Tibial nerve (tissue), 4 donors: ENCODE measurements at regions not wholly inside any gene's neighbourhood (a gene's known extent, or its start where the extent isn't known, plus 50 kb on each side); places are given as distances from the start of the nearest gene placed in this dataset.

Experiments used
- DNase-seq, 2 donors: peaks; one replicate each; pipeline ENCODE4 v3.0.0-alpha.2; 2019; ENCODE audit warnings: low spot score in 2 of 2
- H3K27ac ChIP-seq, 4 donors: fragments of 200-600 bp; sonication (generic) in 3 of 4; one replicate each; pipeline ENCODE4 v1.5.1; 2017 to 2019; ENCODE audit warnings: mild to moderate bottlenecking in 1 of 4
- H3K27me3 ChIP-seq, 2 donors: fragments of 200-600 bp; sonication (generic) in 1 of 2; one replicate each; pipeline versions ENCODE4 v1.5.1 to v1.6.0; 2017 to 2019
- H3K36me3 ChIP-seq, 3 donors: fragments of 200-600 bp; sonication (generic); one replicate each; pipeline ENCODE4 v1.5.1; 2018 to 2019
- H3K4me1 ChIP-seq, 4 donors: fragments of 200-600 bp; sonication (generic) in 3 of 4; one replicate each; pipeline ENCODE4 v1.5.1; 2017 to 2019
- H3K4me3 ChIP-seq, 4 donors: fragments of 200-600 bp; sonication (generic) in 3 of 4; one replicate each; pipeline ENCODE4 v1.5.1; 2017 to 2019; ENCODE audit warnings: mild to moderate bottlenecking in 1 of 4, moderate library complexity in 1 of 4
- H3K9me3 ChIP-seq, 4 donors: fragments of 200-600 bp; sonication (generic) in 3 of 4; one replicate each; pipeline ENCODE4 v1.5.1; 2017 to 2019
- CTCF ChIP-seq, 5 experiments: fragments of 200-600 bp in 3 of 5; fragments of 450-650 bp in 2 of 5; sonication (generic) in 3 of 5; IDR thresholded peaks; one replicate each; pipeline ENCODE4 v1.5.1; 2016 to 2019; ENCODE audit warnings: antibody characterized with exemption in 5 of 5, mild to moderate bottlenecking in 3 of 5, moderate library complexity in 2 of 5
- EP300 ChIP-seq, 2 donors: sonication (generic); formaldehyde crosslinking; IDR thresholded peaks; one replicate each; pipeline ENCODE4 v1.6.1; 2017; ENCODE audit warnings: antibody characterized with exemption in 2 of 2, mild to moderate bottlenecking in 1 of 2
- POLR2A ChIP-seq, 2 donors: fragments of 450-650 bp; IDR thresholded peaks; one replicate each; pipeline ENCODE4 v1.6.1; 2017; ENCODE audit warnings: antibody characterized with exemption in 2 of 2, mild to moderate bottlenecking in 2 of 2, moderate library complexity in 2 of 2
- WGBS, 2 donors: methylation state at CpG; one replicate each; pipeline ENCODE4 v1.1.5; 2018; 5-methylcytosine and 5-hydroxymethylcytosine counted together

- no peak for TF ChIP-seq POLR2A (IDR thresholded peaks at IDR 0.05)
- no peak for TF ChIP-seq EP300 (IDR thresholded peaks at IDR 0.05)
- TF ChIP-seq CTCF (IDR thresholded peaks at IDR 0.05) = no peak
- Histone ChIP-seq H3K4me3 (no peak overlapping the region), H3K27me3 (no peaks in the 10 kb centered on the region), H3K36me3 (no peaks in the 10 kb centered on the region), H3K27ac (no peak overlapping the region), H3K9me3 (no peaks in the 10 kb centered on the region), H3K4me1 (no peaks in the 10 kb centered on the region)
- DNase-seq = no peak
- 68 to 81% methylated on average over 4 of the region's 4 CpGs for WGBS, 2 donors
Observed at GRCh38 chr5:62077387-62077786, 228.6 kb upstream of the KIF2A start.

- Histone ChIP-seq H3K9me3 (no peaks in the 10 kb centered on the region), H3K27ac (no peak overlapping the region)
- WGBS, 2 donors = 75 to 82% methylated on average over 9 of the region's 9 CpGs
Observed at GRCh38 chr5:62077823-62078550, 228.0 kb upstream of the KIF2A start.

GRCh38 chr5:62082370-62082801, 223.6 kb upstream of the KIF2A start:
- Histone ChIP-seq H3K9me3 (no peaks in the 10 kb centered on the region), H3K36me3 (no peaks in the 10 kb centered on the region), H3K4me1 (no peaks in the 10 kb centered on the region), H3K27ac (no peak overlapping the region), H3K4me3 (no peak overlapping the region), H3K27me3 (no peaks in the 10 kb centered on the region)
- TF ChIP-seq EP300 (IDR thresholded peaks at IDR 0.05) = no peak
- TF ChIP-seq CTCF (IDR thresholded peaks at IDR 0.05) = no peak
- no peak for TF ChIP-seq POLR2A (IDR thresholded peaks at IDR 0.05)
- WGBS, 2 donors = 69 to 73% methylated on average over 5 of the region's 5 CpGs
- no peak for DNase-seq

More at GRCh38 chr5:62077823-62078550, 228.0 kb upstream of the KIF2A start:
- DNase-seq = no peak
- no peaks in the 10 kb centered on the region for H3K4me1 ChIP-seq
- no peaks in the 10 kb centered on the region for H3K36me3 ChIP-seq
- H3K4me3 ChIP-seq = no peak overlapping the region
- H3K27me3 ChIP-seq = no peaks in the 10 kb centered on the region
- TF ChIP-seq EP300 (IDR thresholded peaks at IDR 0.05) (no peak), CTCF (IDR thresholded peaks at IDR 0.05) (no peak), POLR2A (IDR thresholded peaks at IDR 0.05) (no peak)

- H3K4me1 ChIP-seq = no peaks in the 10 kb centered on the region
- TF ChIP-seq EP300 (IDR thresholded peaks at IDR 0.05) = no peak
- no peak for TF ChIP-seq POLR2A (IDR thresholded peaks at IDR 0.05)
- no peak for TF ChIP-seq CTCF (IDR thresholded peaks at IDR 0.05)
- no peak overlapping the region for H3K4me3 ChIP-seq
- no peaks in the 10 kb centered on the region for H3K9me3 ChIP-seq
- 84 to 88% methylated on average over 6 to 7 of the region's 7 CpGs for WGBS, 2 donors
- DNase-seq = no peak
- H3K27me3 ChIP-seq = no peaks in the 10 kb centered on the region
- no peak overlapping the region for H3K27ac ChIP-seq
- H3K36me3 ChIP-seq = no peaks in the 10 kb centered on the region
Observed at GRCh38 chr5:62083247-62083646, 222.8 kb upstream of the KIF2A start.

- Histone ChIP-seq H3K36me3 (no peaks in the 10 kb centered on the region), H3K4me1 (no peaks in the 10 kb centered on the region), H3K27me3 (no peaks in the 10 kb centered on the region), H3K4me3 (no peak overlapping the region), H3K9me3 (no peaks in the 10 kb centered on the region), H3K27ac (no peak overlapping the region)
- WGBS, 2 donors = 70 to 93% methylated on average over 1 of the region's 1 CpG
- no peak for DNase-seq
- no peak for TF ChIP-seq POLR2A (IDR thresholded peaks at IDR 0.05)
- no peak for TF ChIP-seq CTCF (IDR thresholded peaks at IDR 0.05)
- TF ChIP-seq EP300 (IDR thresholded peaks at IDR 0.05) = no peak
Observed at GRCh38 chr5:62083661-62084060, 222.3 kb upstream of the KIF2A start.
